Inflammatory macrophage treated with lipopolysaccharide for 1 hour (primary cell): ENCODE measurements at regions not wholly inside any gene's neighbourhood (a gene's known extent, or its start where the extent isn't known, plus 50 kb on each side); places are given as distances from the start of the nearest gene placed in this dataset.

Experiments used
- DNase-seq, 2 donors: peaks; one replicate each; pipeline ENCODE4 v3.0.0-alpha.2; 2020 to 2022

DNA sequence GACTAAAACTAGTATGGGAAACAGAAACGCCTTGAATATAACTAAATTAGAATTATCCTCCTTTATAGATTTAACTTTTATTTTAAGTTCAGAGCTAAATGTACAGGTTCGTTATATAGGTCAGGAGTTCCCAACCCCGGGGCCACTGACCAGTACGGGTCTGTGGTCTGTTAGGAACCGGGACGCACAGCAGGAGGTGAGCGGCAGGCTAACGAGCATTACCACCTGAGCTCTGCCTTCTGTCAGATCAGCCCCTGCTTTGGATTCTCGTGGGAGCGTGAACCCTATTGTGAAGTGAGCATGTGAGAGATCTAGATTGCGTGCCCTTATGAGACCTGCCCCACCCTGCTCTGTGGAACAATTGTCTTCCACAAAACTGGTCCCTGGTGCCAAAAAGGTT, 51.0 kb downstream of the FAT4 start:
- DNase-seq, result no peak

DNA sequence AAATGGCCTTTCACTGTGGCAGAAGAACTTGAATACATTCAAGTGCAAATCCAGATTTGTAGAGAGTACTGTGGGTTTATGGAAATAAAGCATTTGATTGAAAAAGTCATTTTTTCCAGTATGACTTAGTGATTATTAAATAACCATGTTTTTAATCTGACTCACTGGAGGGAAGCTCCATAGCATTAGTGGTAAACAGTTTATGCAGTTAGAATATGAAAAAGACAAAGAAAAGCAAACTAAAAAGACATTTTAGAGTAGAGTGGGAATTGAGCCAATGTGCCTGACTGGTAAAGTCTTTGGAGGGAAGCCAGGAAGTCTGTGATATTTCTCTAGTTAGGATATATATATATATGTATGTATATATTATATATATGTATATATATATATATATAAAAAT, 53.4 kb downstream of the FAT4 start:
- no peak for DNase-seq

DNA sequence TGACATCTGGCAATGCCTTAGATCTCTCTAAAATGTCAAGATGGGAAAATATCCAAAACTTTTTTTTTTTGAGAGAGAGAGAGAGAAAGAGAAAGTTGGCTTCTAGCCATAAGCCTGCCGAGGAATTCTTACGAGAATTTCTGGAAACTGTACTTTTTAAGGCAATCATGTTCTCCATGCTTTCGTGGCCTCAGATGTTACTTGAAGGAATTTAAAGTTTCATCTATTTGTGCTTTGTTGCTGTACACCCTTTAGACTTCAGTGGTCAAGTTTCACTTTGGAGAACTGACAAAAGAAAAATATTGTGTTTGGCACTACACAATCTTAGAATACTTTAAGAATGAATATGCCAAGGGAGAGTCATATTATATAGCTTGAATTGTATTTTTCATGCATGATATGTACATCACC, 53.9 kb downstream of the FAT4 start:
- no peak for DNase-seq

DNA sequence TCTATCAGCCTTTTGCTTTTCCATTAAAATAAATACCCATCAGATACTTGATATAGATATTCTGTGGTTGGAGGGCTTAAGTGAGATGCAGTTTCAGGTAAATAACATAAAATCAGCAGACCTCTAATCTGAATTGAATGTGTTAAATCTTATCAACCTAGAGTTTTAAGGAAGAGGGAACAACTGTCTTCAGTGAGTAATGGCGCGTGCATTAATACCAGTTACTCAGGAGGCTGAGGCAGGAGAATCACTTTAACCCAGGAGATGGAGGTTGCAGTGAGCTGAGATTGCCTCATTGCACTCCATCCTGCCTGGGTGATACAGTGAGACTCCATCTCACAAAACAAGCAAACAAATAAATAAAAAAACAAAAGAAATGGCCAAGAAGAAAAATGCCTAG, 54.3 kb downstream of the FAT4 start:
- DNase-seq, result no peak

DNA sequence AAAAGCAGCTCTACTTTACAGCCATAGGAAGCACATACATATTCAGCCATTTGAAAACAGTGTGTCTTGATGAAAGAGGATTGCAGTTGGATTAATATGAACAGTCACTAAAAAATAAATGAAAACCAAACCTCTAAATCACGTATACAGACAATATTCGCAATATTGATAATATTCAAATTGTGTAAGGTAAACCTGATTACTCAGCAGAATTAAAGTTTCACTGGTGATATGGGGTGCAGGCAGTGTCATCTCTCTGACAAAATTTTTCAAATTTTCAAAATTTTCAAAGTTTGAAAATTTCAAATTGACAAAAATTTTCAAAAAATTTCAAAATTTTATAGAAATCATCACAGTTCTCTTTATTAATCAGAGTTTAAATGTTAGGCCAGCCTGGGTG, 55.7 kb downstream of the FAT4 start:
- no peak for DNase-seq

DNA sequence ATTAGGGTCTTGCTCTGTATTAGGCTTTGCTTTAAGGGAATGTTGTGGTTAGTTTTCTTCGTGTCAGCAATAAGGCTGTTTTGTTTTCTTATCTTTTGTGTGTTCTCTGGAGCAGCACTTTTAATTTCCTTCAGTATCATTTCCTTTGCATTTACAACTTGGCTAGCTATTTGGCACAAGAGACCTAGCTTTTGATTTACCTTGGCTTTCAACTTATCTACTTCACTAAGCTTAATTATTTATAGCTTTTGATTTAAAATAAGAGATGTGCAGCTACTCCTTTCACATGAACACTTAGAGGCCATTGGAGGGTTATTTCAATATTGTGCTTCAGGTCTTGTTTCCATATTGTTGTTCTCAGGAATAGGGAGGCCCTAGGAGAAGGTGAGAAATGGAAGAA, 68.2 kb downstream of the FAT4 start:
- DNase-seq, result no peak

DNA sequence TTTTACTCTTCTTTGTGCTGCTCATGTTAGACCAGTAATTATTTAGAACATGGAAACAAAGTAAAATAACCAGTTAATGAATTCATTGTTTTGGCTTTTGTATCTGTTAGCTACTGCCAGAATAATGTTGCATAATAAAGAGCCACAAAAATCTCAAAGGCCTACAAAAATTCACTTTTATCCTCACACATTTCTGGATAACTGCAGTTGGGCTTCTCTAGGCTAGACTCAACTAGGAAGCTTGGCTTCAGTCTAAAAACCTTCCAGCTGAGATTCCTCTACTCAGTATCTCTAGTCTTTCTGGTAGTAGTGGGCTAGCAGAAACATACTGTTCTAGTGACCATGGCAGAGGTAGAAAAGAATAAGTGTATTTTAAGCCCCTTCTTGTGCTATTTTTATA, 73.0 kb downstream of the FAT4 start:
- no peak for DNase-seq

DNA sequence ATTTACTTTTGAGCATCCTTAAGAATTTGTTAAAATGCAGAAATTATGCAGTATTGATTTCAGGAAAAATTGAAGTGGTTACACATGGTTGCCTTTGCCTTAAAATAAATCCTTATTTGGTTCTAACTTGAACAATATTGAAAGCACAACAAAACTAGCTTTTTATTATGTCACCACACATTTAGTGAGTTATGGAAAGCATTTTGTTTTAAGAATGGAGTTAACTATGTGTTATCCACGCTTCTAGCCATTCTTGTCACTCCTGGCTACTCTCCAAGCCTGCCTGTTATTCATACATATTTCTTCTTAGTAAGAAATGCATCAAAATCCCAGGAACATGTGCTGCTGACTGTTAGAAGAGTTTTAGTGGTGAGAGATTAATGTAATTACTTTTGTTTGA, 73.9 kb downstream of the FAT4 start:
- no peak for DNase-seq

DNA sequence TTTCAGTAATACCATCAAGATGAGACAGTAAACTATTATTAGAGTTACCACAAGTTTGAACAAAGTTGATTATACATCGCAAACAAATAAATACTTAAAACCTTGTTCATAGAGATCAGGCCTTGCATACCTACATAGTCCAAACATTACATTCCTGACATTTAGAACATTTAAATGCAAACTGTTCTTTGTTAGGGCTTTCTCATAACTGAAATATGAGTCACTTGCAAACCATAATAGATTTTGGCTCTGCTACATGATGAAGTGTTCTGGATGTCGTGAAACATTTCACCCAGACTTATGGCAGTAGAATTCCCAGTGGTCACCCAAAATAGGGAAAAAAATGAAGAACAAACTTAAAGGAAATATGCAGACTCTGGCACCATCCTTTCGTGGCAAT, 75.0 kb downstream of the FAT4 start:
- no peak for DNase-seq

DNA sequence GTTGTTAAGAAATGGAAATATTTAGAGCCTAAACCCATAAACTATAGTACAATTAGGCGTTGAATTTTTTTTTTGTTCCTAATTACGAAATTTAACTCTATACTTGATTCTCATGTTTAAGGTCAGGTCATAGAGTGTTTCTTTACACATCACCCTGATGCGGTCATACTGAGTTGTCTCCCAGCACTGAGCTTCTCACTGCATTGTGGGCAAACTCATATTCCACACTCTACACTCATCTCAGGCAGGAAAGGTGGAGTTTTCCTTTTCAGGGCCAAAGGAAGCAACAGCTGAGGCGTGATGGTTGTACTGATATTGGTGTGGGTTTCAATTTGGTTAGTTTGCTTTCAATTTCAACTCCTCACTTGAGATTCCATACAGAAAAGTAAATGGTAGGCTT, 75.4 kb downstream of the FAT4 start:
- no peak for DNase-seq

DNA sequence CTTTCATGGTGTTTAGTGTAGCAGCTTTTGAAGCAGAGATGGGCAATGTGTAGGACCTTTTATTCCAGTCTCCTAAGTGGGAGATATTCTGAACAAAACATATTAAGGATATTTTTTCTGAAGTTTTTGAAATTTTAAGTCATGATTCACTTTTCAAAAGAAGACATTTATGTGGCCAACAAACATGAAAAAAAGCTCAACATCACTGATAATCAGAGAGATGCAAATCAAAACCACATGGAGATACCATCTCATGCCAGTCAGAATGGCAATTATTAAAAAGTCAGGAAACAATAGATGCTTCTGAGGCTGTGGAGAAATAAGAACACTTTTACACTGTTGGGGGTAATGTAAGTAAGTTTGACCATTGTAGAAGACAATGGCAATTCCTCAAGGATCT, 76.0 kb downstream of the FAT4 start:
- DNase-seq, result no peak

DNA sequence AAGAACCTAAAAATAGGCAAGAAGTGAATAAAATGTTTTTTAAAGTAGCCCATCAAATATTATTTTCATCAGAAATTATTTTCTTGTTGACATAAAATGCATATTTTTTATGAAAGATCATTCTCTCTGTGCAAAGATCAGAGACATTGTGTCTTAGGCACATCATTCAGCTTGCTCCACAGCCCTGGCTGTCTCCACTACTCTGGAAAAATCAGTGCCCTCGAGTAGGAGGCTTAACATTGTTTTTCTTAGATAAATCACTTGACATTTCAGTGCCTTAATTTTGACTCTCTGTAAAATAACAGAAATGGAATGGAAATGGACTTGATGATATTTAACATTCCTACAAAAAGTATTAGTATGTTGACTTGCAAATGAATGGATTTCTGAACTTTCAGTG, 77.9 kb downstream of the FAT4 start:
- DNase-seq, result no peak

DNA sequence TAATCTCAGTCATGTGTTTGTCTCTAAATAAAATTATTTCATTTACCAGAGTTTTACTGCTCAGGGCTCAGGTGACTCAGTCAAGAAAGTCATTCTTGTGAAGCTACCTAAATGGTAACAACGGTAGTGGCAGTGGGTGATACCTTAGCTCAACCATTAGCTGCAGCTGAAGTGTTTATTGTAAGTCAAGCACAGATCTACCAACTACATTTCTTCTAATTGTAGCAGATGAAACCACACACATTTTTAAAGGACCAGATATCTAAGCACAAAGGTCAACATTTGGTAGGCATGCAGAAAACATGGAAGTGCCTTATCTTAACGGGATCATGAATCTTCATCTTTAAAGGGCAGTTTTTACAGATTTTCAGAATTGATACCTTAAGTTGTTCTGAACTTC, 79.1 kb downstream of the FAT4 start:
- no peak for DNase-seq

DNA sequence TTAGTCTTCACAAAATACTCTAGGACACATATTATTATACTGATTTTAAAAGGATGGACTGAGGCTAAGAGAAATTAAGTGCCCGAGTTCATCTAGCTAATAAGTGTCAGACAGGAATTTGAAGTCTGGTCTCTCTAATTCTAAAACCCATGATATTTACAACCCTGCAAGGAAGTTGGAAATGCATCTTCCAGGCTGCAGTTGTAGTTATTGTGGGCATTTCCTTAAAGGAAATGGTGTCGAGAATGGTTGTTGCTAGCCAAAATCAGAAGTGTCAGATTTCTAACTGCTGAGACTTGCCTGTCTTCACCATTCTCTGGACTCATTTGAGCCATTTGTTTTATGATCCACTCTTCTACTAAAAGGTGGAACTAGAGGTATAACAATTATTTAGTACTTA, 82.5 kb downstream of the FAT4 start:
- DNase-seq, result no peak

DNA sequence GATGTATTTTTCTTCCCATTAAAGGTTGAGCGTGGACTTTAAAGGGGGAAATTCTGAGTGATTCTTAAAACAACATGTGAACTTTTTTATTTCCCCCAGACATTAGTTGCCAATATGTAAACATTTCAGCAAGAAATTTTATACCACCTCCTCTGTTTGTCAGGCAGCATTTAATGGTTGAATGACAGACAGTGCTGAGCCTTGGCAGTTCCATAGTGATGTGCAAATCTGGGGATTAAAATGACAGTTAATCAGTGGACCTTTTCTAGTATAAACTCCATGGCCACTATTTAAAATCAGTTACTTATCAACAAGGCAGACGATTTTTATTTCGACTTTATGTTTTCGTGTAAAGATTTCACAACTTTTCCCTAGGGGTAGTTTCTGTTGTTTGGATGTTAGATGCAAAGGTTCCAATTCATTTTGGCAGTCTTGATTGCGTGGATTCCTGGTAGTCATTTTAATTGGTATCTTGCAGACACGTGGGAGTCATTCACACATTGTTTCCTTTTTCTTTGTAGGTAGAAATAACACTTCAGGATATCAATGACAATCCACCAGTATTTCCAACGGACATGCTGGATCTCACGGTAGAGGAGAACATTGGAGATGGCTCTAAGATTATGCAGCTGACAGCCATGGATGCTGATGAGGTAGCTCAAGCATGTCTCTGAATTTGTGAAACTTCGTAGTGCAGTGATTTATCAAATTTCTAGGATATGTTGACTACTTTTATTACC, 83.7 kb downstream of the FAT4 start:
- no peak for DNase-seq

DNA sequence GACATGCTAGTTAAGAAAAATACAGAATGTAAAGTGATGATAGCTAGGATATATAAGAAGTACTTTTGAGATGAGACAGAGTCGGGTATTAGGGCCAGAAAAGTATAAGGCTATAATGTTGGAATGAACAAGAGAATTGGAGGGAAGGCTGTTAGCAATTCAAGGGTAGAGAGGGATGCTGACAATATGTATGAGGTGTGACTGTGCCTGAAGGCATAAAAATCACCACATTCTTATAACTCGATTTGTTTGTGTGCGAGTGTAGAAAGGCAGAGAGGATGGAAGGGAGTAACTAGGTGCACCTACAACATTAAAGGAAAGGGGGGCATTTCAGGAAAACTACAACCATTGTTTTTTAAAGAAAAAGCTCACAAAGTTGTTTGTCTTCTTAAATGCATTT, 86.0 kb downstream of the FAT4 start:
- DNase-seq, result no peak

DNA sequence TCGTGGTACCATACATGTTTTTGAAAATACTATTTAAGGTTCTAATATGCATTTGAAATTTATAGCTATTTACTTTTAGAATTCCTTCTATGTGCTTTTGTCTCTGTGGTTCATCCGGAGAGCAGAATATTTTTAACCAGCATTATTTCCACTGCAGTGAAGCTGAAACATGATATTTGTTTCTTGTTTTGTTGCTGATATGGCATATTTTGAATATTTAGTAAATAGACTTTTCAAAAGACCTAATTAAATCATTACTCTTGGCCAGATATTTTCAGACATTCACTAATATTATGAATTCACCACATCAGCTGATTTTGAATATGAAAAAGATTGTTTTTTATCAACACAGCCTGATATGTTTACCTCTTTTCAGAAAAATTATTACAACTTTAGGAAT, 87.0 kb downstream of the FAT4 start:
- DNase-seq, result no peak

DNA sequence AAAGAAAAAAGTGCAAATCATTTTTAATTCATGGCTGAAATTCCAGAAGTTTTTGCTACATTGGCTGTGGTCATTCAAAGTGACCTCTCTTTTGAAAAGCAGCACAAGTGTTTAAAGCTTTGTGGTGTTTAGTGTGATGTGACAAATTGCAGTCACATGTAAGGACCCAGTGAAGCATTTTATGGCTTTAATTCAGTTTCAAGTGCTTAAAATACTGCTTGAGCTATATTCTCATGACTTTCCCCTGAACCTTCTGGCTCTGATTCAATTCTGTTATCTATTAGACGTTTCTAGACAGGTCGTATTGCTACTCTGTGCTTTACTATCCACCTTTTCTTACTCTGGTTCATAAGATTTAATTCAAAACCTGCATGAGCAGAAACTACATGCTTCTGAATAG, 105.8 kb downstream of the FAT4 start:
- DNase-seq, result no peak

DNA sequence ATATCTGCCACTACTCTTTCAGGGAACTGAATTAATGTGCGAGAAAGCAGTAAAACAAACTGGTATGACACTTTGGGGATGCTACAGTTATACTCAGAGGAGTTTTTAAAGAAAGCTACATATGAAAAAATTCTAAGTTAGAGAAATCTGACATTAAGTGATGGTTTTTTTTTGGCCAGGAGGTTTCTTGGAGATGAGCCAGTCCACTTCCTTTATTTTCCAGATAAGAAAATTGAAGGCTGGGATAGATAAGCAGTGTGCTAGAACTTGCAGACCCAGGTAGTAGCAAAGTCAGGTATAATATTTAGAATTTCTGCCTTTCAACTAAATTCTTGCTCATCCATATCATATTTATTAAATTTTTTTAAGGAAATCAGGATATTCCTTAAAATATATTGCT, 106.8 kb downstream of the FAT4 start:
- no peak for DNase-seq

DNA sequence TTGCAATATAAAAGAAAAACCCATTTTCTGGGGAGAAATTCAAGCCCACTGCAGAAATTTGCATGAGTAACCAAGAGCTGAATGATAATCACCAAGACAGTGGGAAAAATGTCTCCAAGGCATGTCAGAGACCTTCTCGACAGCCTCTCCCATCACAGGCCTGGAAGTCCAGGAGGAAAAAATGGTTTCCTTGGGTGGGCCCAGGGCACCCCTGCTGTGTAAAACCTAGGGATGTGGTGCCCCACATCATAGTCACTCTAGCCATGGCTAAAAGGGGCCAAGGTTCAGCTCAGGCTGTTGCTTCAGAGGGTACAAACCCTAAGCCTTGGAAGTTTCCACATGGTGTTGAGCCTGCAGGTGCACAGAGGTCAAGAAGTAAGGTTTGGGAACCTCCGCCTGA, 108.4 kb downstream of the FAT4 start:
- no peak for DNase-seq

DNA sequence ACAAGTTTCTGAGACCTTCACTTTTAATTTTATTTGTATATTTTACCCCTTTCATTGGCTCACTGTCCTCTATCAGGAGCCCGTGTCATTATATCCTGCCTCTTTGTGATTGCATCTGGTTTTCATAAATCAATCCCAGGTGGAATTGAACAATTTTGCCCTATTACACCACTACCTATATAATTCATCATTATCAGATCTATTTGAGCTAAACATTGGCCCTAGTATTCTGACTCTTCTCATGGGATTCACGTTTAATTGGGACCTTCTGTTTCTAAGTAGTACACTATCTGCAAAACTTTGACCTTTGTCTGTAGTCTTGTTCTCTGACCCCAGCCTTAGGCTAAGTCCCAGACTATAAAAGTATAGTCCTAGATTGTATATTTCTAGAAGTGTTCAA, 114.1 kb downstream of the FAT4 start:
- no peak for DNase-seq

DNA sequence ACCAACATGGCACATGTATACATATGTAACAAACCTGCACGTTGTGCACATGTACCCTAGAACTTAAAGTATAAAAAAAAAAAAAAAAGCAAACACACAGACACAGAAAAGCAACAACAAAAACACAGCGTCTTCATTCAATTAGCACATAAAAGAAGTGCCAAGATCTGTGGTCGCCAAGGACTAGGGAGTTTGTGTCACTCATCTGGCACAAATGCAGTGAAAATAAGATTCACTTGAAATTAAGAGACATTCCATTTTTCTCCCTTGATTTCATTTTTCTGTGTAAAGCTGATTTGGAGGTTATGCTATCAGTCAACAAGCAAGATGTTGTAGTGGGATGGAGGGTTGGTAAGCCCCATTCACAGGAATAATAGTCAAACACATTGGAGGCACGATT, 115.3 kb downstream of the FAT4 start:
- DNase-seq, result no peak

DNA sequence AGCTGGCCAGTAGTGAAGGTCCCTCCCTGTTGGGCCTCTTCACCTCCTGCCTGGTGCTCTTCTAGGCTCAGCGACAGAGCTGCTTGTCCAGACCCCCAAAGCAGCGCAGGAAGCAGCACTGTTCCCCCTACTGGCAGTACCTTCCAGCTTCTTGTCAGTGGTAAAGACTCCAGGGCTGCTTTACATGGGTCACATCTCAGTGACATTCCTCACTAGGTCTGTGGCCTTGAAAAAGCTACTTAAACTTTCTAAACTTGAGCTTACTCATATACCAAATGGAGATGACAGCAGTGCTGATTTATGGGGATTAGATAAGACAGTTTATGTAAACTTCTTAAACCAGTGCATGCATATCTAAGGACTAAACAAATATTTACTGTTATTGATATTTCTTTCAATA, 117.3 kb downstream of the FAT4 start:
- DNase-seq, result no peak

DNA sequence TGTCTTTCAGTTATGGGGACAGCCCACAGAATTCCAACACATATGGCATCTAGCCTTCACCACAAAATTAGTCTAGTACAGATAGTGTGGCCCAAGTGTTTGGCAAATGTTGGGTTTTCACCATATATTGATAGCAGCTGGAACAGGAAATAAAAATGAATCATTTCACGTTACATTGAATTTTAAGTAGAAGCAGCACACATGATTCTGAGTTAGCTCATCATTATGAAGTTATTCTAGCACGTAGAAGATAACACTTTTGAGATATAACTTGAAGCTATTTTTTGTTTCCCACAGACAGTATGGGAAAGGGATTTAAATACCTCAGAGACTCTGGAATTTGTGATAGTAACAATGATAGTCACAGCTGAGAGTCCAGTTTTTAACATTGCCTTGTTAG, 118.7 kb downstream of the FAT4 start:
- no peak for DNase-seq

DNA sequence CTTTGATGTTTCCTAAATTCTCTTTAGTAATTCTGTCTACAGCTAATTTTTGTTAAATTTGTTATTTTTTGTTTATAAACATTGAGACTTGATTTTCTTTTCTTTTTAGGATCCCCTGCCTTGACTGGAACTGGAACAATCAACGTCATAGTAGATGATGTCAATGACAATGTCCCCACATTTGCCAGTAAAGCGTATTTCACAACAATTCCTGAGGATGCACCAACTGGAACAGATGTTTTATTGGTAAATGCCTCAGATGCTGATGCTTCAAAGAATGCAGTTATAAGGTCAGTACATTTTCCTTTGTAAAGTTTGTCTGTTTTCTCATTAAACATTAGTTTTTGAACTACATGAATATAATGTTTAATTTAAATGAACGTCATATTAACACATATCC, 119.4 kb downstream of the FAT4 start:
- no peak for DNase-seq

DNA sequence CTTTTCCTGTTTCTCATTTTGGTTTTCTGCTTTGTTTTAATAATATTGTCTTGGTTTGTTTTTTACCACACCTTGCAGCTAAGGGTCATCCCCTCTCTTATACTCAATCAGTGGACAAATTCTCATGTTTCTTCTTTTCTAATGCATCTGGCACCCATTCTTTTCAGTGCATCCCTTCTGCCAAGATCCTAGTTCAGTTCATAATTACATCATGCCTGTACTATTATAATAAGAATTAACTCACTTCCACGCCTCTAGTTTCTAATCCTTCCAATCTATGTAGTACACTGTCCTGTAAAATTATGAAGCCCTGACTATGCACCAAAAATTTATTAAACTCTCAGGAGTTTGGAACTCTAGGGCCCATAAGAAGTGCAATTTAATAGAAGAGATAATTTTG, 126.1 kb downstream of the FAT4 start:
- DNase-seq, result no peak
